Astrocyte of the cerebellum (primary cell): ENCODE measurements at regions not wholly inside any gene's neighbourhood (a gene's known extent, or its start where the extent isn't known, plus 50 kb on each side); places are given as distances from the start of the nearest gene placed in this dataset.

Source experiments
- DNase-seq: peaks from one replicate; pipeline ENCODE4 v3.0.0-alpha.2; 2011; ENCODE audit warnings: low read depth
- H3K4me3 ChIP-seq: 2 replicates; pipeline ENCODE4 v1.5.1; 2011; ENCODE audit warnings: mild to moderate bottlenecking, low read depth, low read length, moderate library complexity
- in situ Hi-C: cut with HindIII; loops from 2 replicates; pipeline ENCODE4 v1.10.0; 2017; ENCODE audit warnings: low sequenced_read_pairs
- TF ChIP-seq, protein P1 (sequence below): IDR thresholded peaks from 2 replicates; pipeline ENCODE4 v1.5.1; 2012; ENCODE audit warnings: low read length, low read depth, moderate library complexity, mild to moderate bottlenecking; ENCODE audit errors: missing control alignments

DNA sequence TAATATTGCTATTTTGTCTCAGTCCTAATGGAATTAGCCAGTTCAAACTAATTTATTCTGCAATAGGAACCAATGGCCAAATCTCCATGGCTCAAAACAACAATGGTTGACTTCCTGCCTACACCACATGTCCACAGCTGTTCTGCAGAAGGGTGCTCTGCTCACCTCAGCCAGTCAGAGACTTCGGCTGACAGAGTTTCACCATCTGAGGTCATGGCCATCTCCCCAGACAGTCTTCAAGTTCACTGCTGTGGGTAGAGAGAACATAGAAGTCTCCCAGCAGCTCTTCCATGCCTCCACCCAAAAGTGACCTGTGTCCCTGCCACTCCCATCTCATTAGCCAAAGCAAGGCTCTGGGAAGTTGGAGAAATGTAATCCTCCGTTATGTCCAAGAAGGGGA, 65.1 kb upstream of the FOXC1 start:
- TF ChIP-seq, protein P1, sequence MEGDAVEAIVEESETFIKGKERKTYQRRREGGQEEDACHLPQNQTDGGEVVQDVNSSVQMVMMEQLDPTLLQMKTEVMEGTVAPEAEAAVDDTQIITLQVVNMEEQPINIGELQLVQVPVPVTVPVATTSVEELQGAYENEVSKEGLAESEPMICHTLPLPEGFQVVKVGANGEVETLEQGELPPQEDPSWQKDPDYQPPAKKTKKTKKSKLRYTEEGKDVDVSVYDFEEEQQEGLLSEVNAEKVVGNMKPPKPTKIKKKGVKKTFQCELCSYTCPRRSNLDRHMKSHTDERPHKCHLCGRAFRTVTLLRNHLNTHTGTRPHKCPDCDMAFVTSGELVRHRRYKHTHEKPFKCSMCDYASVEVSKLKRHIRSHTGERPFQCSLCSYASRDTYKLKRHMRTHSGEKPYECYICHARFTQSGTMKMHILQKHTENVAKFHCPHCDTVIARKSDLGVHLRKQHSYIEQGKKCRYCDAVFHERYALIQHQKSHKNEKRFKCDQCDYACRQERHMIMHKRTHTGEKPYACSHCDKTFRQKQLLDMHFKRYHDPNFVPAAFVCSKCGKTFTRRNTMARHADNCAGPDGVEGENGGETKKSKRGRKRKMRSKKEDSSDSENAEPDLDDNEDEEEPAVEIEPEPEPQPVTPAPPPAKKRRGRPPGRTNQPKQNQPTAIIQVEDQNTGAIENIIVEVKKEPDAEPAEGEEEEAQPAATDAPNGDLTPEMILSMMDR = no peak
- no peak for DNase-seq
- in situ Hi-C loops = no loop called here
- no peak overlapping the region for H3K4me3 ChIP-seq

DNA sequence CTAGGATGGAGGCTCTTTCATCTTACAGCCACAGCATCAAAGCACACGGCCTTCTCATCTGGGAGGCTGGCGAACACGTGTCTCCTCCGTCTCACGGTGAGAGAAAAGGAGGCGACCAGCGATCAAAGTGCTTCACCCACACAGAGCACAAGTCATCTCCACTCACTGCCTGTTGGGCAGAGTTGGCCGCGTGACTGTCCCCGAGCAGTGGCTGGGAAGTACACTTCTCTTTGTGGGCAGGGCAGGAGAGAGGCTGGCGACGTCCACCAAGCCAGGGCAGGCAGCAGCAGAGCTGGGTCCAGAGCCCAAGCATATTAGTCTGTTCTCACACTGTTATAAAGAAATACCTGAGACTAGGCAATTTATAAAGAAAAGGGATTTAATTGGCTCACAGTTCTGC, 64.1 kb upstream of the FOXC1 start:
- TF ChIP-seq, protein P1 = no peak
- in situ Hi-C loops = no loop called here

DNA sequence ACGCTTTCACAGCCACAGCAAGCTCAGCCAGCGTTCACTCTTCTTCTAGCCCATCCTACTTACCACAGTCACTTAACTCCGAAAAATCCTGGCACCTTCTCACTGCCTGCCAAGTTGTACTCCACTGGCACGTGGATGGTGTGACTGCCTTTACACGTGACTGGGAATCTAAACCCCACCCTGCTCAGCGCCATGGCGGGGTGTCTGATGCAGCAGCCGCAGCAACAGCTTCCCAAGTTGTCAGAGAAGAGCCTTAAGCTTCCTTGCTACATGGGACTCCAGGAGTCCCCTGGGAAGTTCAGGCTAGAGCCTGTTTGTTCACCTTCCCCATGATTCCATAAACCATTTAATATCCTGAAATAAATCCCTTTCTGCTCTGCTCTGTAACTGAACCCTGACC, 61.9 kb upstream of the FOXC1 start:
- TF ChIP-seq, protein P1 = no peak
- in situ Hi-C loops = no loop called here
- DNase-seq = no peak
- no peak overlapping the region for H3K4me3 ChIP-seq

More for the DNA sequence above, 64.1 kb upstream of the FOXC1 start:
- DNase-seq = no peak
- no peak overlapping the region for H3K4me3 ChIP-seq

DNA sequence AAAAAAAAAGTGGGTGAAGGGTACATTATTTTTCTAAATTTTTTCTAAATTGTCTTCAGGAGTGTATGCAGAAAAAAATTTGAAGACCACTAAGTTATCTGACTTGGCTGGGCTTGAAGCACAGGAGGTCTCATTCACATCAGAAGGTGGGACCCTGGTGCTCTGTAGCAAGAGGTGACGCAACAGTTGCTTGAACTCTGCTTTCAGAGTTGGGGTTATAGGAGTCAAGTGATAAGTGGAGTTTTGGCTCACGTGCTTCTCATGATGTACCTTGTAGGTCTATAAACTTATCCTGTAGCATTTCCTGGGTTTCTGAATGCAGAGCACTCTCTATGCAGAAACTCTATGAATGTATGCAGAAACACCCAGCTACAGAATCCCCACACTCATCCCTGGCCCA, 58.5 kb upstream of the FOXC1 start:
- no peak overlapping the region for H3K4me3 ChIP-seq
- TF ChIP-seq, protein P1 = no peak
- DNase-seq = no peak
- in situ Hi-C loops = no loop called here

DNA sequence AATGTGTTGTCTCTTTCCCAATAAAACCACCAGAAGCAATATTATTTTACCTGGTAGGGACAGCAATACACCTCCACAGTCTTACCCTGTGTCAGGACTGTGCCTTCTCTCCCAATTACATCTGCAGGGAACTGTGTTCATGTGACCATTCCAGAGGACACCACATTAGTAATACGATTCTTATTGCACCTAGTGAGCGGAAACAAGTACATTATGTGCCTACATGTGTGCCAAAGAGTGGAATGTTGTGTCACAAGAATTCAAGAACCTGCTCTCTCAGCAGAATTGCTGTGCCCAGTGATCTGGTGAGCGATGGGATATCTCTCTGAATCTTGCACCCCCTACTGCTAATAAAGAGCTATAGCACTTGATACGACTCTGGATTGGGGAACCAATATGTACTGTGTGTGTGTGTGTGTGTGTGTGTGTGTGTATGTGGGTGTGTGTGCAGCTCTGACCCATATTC, 57.4 kb upstream of the FOXC1 start:
- TF ChIP-seq, protein P1 = peak; percentile 29
- in situ Hi-C loops = no loop called here
- no peak overlapping the region for H3K4me3 ChIP-seq
- no peak for DNase-seq

DNA sequence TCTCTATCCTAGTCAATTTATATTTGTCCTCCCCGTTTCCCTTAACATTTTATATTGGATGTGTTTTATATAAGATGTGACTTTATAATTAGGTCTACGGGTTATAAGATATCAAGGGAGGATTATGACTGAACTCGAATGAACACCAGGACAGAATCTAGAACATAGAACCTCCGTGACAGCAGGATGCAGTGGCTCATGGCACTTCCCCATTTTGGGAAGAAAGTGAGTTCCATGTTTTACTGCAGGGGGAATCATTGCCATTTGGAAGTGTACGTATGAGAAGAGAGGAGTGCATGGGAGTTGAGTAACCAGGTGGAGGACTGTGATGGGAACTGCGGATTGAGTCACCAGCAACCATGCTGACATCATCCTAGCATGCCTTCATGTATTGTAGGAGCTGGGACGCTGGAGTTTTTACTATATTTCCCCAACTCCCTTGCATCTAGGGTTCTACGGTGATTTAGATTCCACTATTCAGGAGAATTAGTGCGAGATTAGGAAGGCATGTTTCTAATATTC, 56.1 kb upstream of the FOXC1 start:
- in situ Hi-C loops = no loop called here
- TF ChIP-seq, protein P1 = no peak
- DNase-seq = no peak
- H3K4me3 ChIP-seq = no peak overlapping the region

DNA sequence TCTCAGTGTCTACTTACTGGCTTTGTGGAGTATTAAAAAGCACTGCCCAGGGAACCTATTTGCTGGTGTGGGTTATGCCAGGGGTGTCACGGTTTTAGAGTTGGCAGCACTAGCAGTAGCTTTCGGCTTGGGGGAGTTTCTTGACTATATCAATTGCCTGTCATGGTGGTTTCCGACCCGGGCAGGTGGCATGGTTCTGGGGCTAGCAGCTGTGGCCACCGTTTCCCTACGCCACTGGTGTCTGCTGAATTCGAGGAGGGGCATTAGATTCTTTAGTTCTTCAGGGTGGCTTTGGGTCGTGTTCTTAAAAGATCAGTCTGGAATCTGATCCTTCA, 55.6 kb upstream of the FOXC1 start:
- no peak overlapping the region for H3K4me3 ChIP-seq
- DNase-seq = no peak
- in situ Hi-C loops = no loop called here
- TF ChIP-seq, protein P1 = no peak
